ENCODE measurements at regions not wholly inside any gene's neighbourhood (a gene's known extent, or its start where the extent isn't known, plus 50 kb on each side); places are given as distances from the start of the nearest gene placed in this dataset.

DNA sequence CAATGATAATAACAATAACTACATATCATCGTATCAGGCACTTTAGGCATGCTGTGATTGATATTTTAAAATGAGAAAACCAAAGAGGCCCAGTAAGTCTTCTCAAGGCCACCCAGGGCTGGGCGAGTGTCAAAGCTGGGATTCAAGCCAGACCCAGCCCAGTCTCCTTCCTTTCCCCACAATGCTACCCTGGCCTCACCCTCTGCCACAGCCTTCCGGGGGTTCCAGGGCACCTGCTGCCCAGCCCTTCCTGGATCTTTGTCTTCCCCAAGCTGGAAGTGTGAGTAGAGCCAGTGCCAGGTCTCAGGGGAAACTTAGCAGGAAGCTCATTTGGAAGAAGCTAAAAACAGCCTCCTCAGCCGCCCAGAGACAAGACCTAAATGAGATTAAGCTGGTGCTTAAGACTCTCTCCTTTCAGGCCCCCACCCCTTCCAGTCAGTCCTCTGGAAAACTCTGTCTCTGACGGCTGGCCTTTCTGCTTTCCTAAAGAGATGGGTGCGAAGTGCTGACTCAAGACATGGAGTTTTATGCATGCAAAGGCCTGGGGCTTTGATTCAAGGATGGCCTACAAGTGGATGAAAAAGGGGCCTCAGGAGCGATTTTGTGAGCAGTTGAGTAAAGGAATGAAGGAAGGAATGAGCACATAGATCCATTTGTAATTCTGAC lies 184.2 kb downstream of the KCNA5 start:
- Histone ChIP-seq H3K4me1 (ENCODE audit: insufficient read depth, low read length) (no peaks in the 10 kb centered on the region), H3K27ac (ENCODE audit: low read depth, low read length) (no peak overlapping the region), H3K36me3 (ENCODE audit: insufficient read depth, low read length) (no peaks in the 10 kb centered on the region), H3K27me3 (ENCODE audit: insufficient read depth, low read length) (no peaks in the 10 kb centered on the region), H3K9me3 (ENCODE audit: control insufficient read depth in 1 of 2, low read length in 2 of 2) (no peaks in the 10 kb centered on the region), H3K4me3 (ENCODE audit: low read length in 2 of 2) (no peak overlapping the region)
- Mint-ChIP-seq H3K4me1 (no peaks in the 10 kb centered on the region), H3K36me3 (no peaks in the 10 kb centered on the region), H3K9me3 (peaks cover 0 to 11% (median 3%) of the 10 kb centered on the region in 8 donors), H3K27me3 (peaks cover 2 to 4% of the 10 kb centered on the region in 2 donors), H3K4me3 (no peak overlapping the region), H3K27ac (no peak overlapping the region)
- intact Hi-C loops (cut with micrococcal nuclease) = no loop called here
- no peak for DNase-seq
- ChIA-PET POLR2A (ENCODE audit: partially characterized antibody) (no interaction called here), CTCF (ENCODE audit: partially characterized antibody) (no interaction called here)

DNA sequence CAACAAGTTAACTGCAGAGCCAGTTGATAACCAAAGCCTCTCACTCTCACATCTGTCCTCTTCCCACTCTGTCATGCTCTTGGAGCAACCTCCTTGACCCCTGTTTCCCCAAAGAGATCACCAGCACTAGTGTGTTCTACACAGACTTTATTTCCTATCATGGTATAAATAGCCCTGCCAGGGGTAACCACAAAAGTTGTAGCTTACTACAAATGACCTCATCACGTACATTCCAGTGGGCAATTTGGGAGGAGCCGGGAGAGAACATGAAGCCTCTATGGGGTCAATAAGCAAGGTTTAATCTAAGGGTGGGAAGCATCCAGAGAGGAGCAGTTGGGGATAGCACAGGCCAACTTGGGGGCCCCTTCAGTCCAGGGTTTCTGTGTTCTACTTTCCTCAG lies 186.5 kb downstream of the KCNA5 start:
- no peaks in the 10 kb centered on the region for H3K27me3 ChIP-seq (ENCODE audit: insufficient read depth, low read length)
- Mint-ChIP-seq H3K9me3 (peaks cover 0 to 17% (median 3%) of the 10 kb centered on the region in 8 donors), H3K27me3 (peaks cover 2 to 8% of the 10 kb centered on the region in 2 donors), H3K4me1 (no peaks in the 10 kb centered on the region), H3K27ac (no peak overlapping the region), H3K36me3 (no peaks in the 10 kb centered on the region), H3K4me3 (no peak overlapping the region)
- no peak overlapping the region for H3K27ac ChIP-seq (ENCODE audit: low read depth, low read length)
- CTCF ChIA-PET (ENCODE audit: partially characterized antibody) = no interaction called here
- H3K4me3 ChIP-seq (ENCODE audit: low read length in 2 of 2) = no peak overlapping the region
- no peaks in the 10 kb centered on the region for H3K4me1 ChIP-seq (ENCODE audit: insufficient read depth, low read length)
- H3K9me3 ChIP-seq (ENCODE audit: control insufficient read depth in 1 of 2, low read length in 2 of 2) = no peaks in the 10 kb centered on the region
- intact Hi-C loops (cut with micrococcal nuclease) = no loop called here
- POLR2A ChIA-PET (ENCODE audit: partially characterized antibody) = no interaction called here
- no peak for DNase-seq
- H3K36me3 ChIP-seq (ENCODE audit: insufficient read depth, low read length) = no peaks in the 10 kb centered on the region

DNA sequence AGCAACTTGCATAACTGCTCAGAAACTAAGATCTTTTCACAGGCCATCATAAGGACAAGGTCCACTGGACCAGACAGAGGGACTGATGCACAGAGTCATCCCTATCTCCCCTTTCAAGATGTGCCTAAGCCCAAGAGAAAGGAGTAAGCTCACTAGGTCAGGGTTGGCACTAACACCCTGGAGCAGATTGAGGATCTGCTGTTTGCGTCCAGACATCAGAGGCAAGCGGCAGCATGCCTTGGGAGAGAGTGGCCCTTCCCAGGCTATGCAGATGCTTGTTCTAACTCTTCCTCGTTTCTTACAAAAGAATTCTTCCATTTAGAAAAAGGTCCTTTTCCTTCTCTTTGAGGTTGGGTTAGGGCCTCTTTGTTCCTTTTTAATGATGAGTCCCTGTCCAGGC lies 187.2 kb downstream of the KCNA5 start:
- CTCF ChIA-PET (ENCODE audit: partially characterized antibody) = no interaction called here
- POLR2A ChIA-PET (ENCODE audit: partially characterized antibody) = no interaction called here

DNA sequence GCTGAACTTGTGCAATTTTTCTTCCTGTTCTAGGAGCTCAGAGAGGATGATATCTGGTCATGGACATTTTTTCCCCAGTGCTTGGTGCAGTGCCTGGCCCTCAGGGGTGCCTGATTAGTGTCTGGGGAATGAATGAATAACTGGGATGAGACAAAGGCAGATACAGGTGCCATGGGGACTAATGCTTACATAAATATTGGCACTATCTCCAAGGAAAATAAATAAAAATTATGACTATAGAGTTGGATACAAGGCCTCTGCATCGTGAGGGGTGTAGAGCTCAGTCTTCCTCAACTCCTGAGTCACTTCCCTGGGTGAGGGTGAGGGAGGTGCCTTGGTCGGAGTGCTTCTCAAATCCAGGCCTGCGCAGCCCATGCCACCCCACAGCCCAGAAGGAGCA lies 188.6 kb downstream of the KCNA5 start:
- ChIA-PET CTCF (ENCODE audit: partially characterized antibody) (no interaction called here), POLR2A (ENCODE audit: partially characterized antibody) (no interaction called here)
- no peak overlapping the region for H3K4me3 Mint-ChIP-seq
- H3K27ac Mint-ChIP-seq = no peak overlapping the region
- H3K4me1 Mint-ChIP-seq = no peaks in the 10 kb centered on the region
- H3K9me3 Mint-ChIP-seq = peaks cover 0 to 15% (median 4%) of the 10 kb centered on the region in 8 donors
- H3K27ac ChIP-seq (ENCODE audit: low read depth, low read length) = no peak overlapping the region
- no peaks in the 10 kb centered on the region for H3K36me3 ChIP-seq (ENCODE audit: insufficient read depth, low read length)
- no peak overlapping the region for H3K4me3 ChIP-seq (ENCODE audit: low read length in 2 of 2)
- intact Hi-C loops (cut with micrococcal nuclease) = no loop called here
- no peaks in the 10 kb centered on the region for H3K9me3 ChIP-seq (ENCODE audit: control insufficient read depth in 1 of 2, low read length in 2 of 2)
- H3K27me3 ChIP-seq (ENCODE audit: insufficient read depth, low read length) = no peaks in the 10 kb centered on the region
- H3K36me3 Mint-ChIP-seq = no peaks in the 10 kb centered on the region
- no peak for DNase-seq
- H3K4me1 ChIP-seq (ENCODE audit: insufficient read depth, low read length) = no peaks in the 10 kb centered on the region
- peaks cover 2 to 8% of the 10 kb centered on the region in 2 donors for H3K27me3 Mint-ChIP-seq

More for the DNA sequence above, 187.2 kb downstream of the KCNA5 start:
- H3K27me3 ChIP-seq (ENCODE audit: insufficient read depth, low read length) = no peaks in the 10 kb centered on the region
- intact Hi-C loops (cut with micrococcal nuclease) = no loop called here
- no peak overlapping the region for H3K4me3 ChIP-seq (ENCODE audit: low read length in 2 of 2)
- no peaks in the 10 kb centered on the region for H3K9me3 ChIP-seq (ENCODE audit: control insufficient read depth in 1 of 2, low read length in 2 of 2)
- H3K27ac ChIP-seq (ENCODE audit: low read depth, low read length) = no peak overlapping the region
- Mint-ChIP-seq H3K9me3 (peaks cover 0 to 17% (median 4%) of the 10 kb centered on the region in 8 donors), H3K27me3 (peaks cover 2 to 8% of the 10 kb centered on the region in 2 donors), H3K27ac (no peak overlapping the region), H3K4me3 (no peak overlapping the region), H3K36me3 (no peaks in the 10 kb centered on the region), H3K4me1 (no peaks in the 10 kb centered on the region)
- no peaks in the 10 kb centered on the region for H3K36me3 ChIP-seq (ENCODE audit: insufficient read depth, low read length)
- no peak for DNase-seq
- H3K4me1 ChIP-seq (ENCODE audit: insufficient read depth, low read length) = no peaks in the 10 kb centered on the region

DNA sequence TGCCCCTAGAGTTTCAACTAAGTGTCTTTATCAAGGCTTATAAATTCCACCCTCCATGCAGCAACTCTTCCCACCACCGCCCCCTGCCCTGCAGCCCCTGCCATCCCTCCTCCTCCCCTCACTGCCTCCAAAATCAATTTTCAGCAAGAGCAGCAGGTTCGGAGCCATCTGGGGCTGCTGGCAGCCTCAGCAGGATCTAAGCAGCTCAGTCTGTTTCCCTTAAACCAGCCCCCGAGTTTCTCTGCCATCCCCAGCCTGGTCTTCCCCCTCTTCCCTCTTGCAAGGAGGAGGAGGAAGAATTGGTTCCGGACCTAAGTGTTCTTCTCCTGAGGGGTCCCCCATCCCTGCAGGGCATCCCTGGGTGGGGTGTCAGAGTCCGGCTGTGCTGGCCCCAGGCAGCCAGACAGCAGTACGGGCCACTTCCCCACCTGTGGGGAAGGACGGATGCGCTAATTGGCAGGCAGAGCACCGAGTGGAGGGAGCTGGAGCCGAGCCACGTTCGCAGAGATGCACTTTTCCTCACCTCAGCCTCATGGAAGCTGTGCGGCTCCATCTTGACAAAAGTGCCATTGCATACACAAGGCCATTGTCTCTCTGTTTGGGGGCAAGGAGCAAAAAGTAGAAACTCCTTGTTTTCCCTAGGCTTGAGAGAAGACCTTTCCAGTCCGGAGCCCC lies 189.3 kb downstream of the KCNA5 start:
- Mint-ChIP-seq H3K4me1 (no peaks in the 10 kb centered on the region), H3K4me3 (no peak overlapping the region), H3K9me3 (peaks cover 0 to 13% (median 4%) of the 10 kb centered on the region in 8 donors), H3K36me3 (no peaks in the 10 kb centered on the region), H3K27me3 (peaks cover 2 to 8% of the 10 kb centered on the region in 2 donors), H3K27ac (no peak overlapping the region)
- ChIA-PET POLR2A (ENCODE audit: partially characterized antibody) (no interaction called here), CTCF (ENCODE audit: partially characterized antibody) (no interaction called here)
- H3K4me1 ChIP-seq (ENCODE audit: insufficient read depth, low read length) = no peaks in the 10 kb centered on the region
- no peaks in the 10 kb centered on the region for H3K36me3 ChIP-seq (ENCODE audit: insufficient read depth, low read length)
- no peaks in the 10 kb centered on the region for H3K27me3 ChIP-seq (ENCODE audit: insufficient read depth, low read length)
- no peak overlapping the region for H3K4me3 ChIP-seq (ENCODE audit: low read length in 2 of 2)
- no peaks in the 10 kb centered on the region for H3K9me3 ChIP-seq (ENCODE audit: control insufficient read depth in 1 of 2, low read length in 2 of 2)
- DNase-seq = no peak
- H3K27ac ChIP-seq (ENCODE audit: low read depth, low read length) = no peak overlapping the region
- intact Hi-C loops (cut with micrococcal nuclease) = no loop called here

DNA sequence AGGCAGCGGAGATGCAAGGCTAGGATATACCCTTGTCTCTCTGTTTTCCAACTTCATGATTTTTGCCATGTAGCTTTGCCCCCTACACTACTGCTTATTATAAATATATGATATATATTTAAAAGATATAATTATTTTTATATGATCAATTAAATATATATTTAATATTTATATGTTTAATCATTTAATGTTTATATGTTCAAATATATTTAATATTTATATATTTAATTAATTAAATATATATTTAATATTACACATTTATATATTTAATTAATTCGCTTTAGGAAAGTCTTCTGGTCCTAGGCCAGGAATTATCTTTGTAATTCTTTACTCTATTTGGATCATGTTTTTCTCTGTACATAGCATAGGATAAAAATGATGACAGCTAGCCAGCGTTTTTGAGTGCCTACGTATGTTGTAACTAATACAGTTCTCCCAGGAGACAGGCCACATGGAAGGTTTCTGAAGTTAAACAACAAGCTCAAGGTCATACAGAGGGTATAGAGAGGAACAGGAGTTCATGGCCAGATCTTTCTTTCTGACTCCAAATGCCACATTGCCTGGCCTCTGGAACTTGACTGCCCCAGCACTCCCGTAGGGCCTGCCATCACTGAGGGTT lies 192.5 kb downstream of the KCNA5 start:
- H3K9me3 ChIP-seq (ENCODE audit: control insufficient read depth in 1 of 2, low read length in 2 of 2) = no peaks in the 10 kb centered on the region
- Mint-ChIP-seq H3K27me3 (peaks cover 2 to 4% of the 10 kb centered on the region in 2 donors), H3K27ac (no peak overlapping the region), H3K9me3 (peaks cover 0 to 6% (median 0%) of the 10 kb centered on the region in 8 donors), H3K36me3 (no peaks in the 10 kb centered on the region), H3K4me1 (no peaks in the 10 kb centered on the region), H3K4me3 (no peak overlapping the region)
- no peaks in the 10 kb centered on the region for H3K4me1 ChIP-seq (ENCODE audit: insufficient read depth, low read length)
- CTCF ChIA-PET (ENCODE audit: partially characterized antibody) = no interaction called here
- no peak overlapping the region for H3K27ac ChIP-seq (ENCODE audit: low read depth, low read length)
- no peak overlapping the region for H3K4me3 ChIP-seq (ENCODE audit: low read length in 2 of 2)
- no peaks in the 10 kb centered on the region for H3K27me3 ChIP-seq (ENCODE audit: insufficient read depth, low read length)
- H3K36me3 ChIP-seq (ENCODE audit: insufficient read depth, low read length) = no peaks in the 10 kb centered on the region
- POLR2A ChIA-PET (ENCODE audit: partially characterized antibody) = no interaction called here
- DNase-seq = no peak
- intact Hi-C loops (cut with micrococcal nuclease) = no loop called here

DNA sequence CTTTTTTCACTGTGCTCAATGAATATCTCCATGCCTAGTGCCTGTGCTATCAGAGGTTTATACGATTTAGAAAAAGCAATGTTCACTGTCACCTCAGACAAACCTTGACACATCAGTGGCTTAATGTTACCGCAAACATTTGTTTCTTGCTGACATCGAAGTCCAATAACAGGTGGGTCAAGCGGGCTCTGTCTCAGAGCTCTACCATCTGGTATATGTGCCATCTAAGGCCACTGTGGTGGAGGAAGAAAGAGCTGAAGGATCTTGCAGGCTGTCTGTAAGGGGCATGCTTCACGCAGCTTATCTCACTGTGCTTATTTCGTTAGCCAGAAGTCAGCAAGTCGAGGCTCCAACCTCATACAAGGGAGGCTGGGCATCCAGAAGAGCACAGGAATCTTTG lies 189.5 kb upstream of the NTF3 start:
- intact Hi-C loops (cut with micrococcal nuclease) = no loop called here
- Histone ChIP-seq H3K9me3 (ENCODE audit: control insufficient read depth in 1 of 2, low read length in 2 of 2) (no peaks in the 10 kb centered on the region), H3K27me3 (ENCODE audit: insufficient read depth, low read length) (no peaks in the 10 kb centered on the region), H3K4me3 (ENCODE audit: low read length in 2 of 2) (no peak overlapping the region), H3K36me3 (ENCODE audit: insufficient read depth, low read length) (no peaks in the 10 kb centered on the region), H3K4me1 (ENCODE audit: insufficient read depth, low read length) (no peaks in the 10 kb centered on the region), H3K27ac (ENCODE audit: low read depth, low read length) (no peak overlapping the region)
- CTCF ChIA-PET (ENCODE audit: partially characterized antibody) = no interaction called here
- peaks cover 0 to 2% (median 0%) of the 10 kb centered on the region in 8 donors for H3K9me3 Mint-ChIP-seq
- H3K27ac Mint-ChIP-seq = no peak overlapping the region
- POLR2A ChIA-PET (ENCODE audit: partially characterized antibody) = no interaction called here
- H3K4me3 Mint-ChIP-seq = no peak overlapping the region
- no peaks in the 10 kb centered on the region for H3K36me3 Mint-ChIP-seq
- no peaks in the 10 kb centered on the region for H3K4me1 Mint-ChIP-seq
- DNase-seq = no peak
- peaks cover 0 to 2% of the 10 kb centered on the region in 2 donors for H3K27me3 Mint-ChIP-seq

Measured in CD4-positive, alpha-beta memory T cell (primary cell).